ENCODE measurements at regions not wholly inside any gene's neighbourhood (a gene's known extent, or its start where the extent isn't known, plus 50 kb on each side); places are given as distances from the start of the nearest gene placed in this dataset.

GRCh38 chr1:8109216-8109615, 83.1 kb upstream of the ERRFI1 start:
- TF ChIP-seq CBX2 (IDR thresholded peaks at IDR 0.05; ENCODE audit: low read depth, low read length) = no peak
- TF ChIP-seq CBX2 (CRISPR knock-in tag; IDR thresholded peaks at IDR 0.05; ENCODE audit: low read depth) = no peak
- TF ChIP-seq SRSF1 (optimal IDR thresholded peaks at IDR 0.05; ENCODE audit: low read depth, low read length) = no peak
- TF ChIP-seq CTCF (CRISPR knock-in tag; IDR thresholded peaks at IDR 0.05) = no peak
